ENCODE measurements at regions not wholly inside any gene's neighbourhood (a gene's known extent, or its start where the extent isn't known, plus 50 kb on each side); places are given as distances from the start of the nearest gene placed in this dataset.

- H3K9me3 ChIP-seq (ENCODE audit: control insufficient read depth in 2 of 2, insufficient read depth in 1 of 2, low read length in 1 of 2), result no peaks in the 10 kb centered on the region
- 50% methylated on average over 2 of the region's 2 CpGs for WGBS
- H3K27ac ChIP-seq (ENCODE audit: low read depth in 1 of 2, low read length in 1 of 2), result no peak overlapping the region
- H3K27me3 ChIP-seq (ENCODE audit: control insufficient read depth in 2 of 2, insufficient read depth in 1 of 2, low read length in 1 of 2), result no peaks in the 10 kb centered on the region
- H3K36me3 ChIP-seq (ENCODE audit: control insufficient read depth in 2 of 2, insufficient read depth in 2 of 2, low read length in 1 of 2), result no peaks in the 10 kb centered on the region
- H3K4me3 ChIP-seq (ENCODE audit: low read length in 2 of 2), result no peak overlapping the region
- DNase-seq (ENCODE audit: low read depth in 6 of 9, low spot score in 9 of 9), result no peak
- no peaks in the 10 kb centered on the region for H3K4me1 ChIP-seq (ENCODE audit: control insufficient read depth in 2 of 2, insufficient read depth in 2 of 2, low read length in 2 of 2)
Observed at GRCh38 chr11:21911061-21911460, 281.8 kb upstream of the ANO5 start.

GRCh38 chr11:21912285-21912684 is 280.6 kb upstream of the ANO5 start:
- Histone ChIP-seq H3K36me3 (ENCODE audit: control insufficient read depth in 2 of 2, insufficient read depth in 2 of 2, low read length in 1 of 2) (no peaks in the 10 kb centered on the region), H3K27me3 (ENCODE audit: control insufficient read depth in 2 of 2, insufficient read depth in 1 of 2, low read length in 1 of 2) (no peaks in the 10 kb centered on the region), H3K4me1 (ENCODE audit: control insufficient read depth in 2 of 2, insufficient read depth in 2 of 2, low read length in 2 of 2) (no peaks in the 10 kb centered on the region), H3K9me3 (ENCODE audit: control insufficient read depth in 2 of 2, insufficient read depth in 1 of 2, low read length in 1 of 2) (no peaks in the 10 kb centered on the region), H3K27ac (ENCODE audit: low read depth in 1 of 2, low read length in 1 of 2) (no peak overlapping the region), H3K4me3 (ENCODE audit: low read length in 2 of 2) (no peak overlapping the region)
- WGBS, result 88% methylated on average over 1 of the region's 1 CpG
- DNase-seq (ENCODE audit: low read depth in 6 of 9, low spot score in 9 of 9), result no peak

GRCh38 chr11:21921151-21921550 is 271.7 kb upstream of the ANO5 start:
- Histone ChIP-seq H3K4me1 (ENCODE audit: control insufficient read depth in 2 of 2, insufficient read depth in 2 of 2, low read length in 2 of 2) (no peaks in the 10 kb centered on the region), H3K27me3 (ENCODE audit: control insufficient read depth in 2 of 2, insufficient read depth in 1 of 2, low read length in 1 of 2) (no peaks in the 10 kb centered on the region), H3K27ac (ENCODE audit: low read depth in 1 of 2, low read length in 1 of 2) (no peak overlapping the region), H3K9me3 (ENCODE audit: control insufficient read depth in 2 of 2, insufficient read depth in 1 of 2, low read length in 1 of 2) (no peaks in the 10 kb centered on the region), H3K4me3 (ENCODE audit: low read length in 2 of 2) (no peak overlapping the region), H3K36me3 (ENCODE audit: control insufficient read depth in 2 of 2, insufficient read depth in 2 of 2, low read length in 1 of 2) (no peaks in the 10 kb centered on the region)
- DNase-seq (ENCODE audit: low read depth in 6 of 9, low spot score in 9 of 9), result no peak
- WGBS, result 98% methylated on average over 1 of the region's 1 CpG

GRCh38 chr11:21924262-21924661 is 268.6 kb upstream of the ANO5 start:
- Histone ChIP-seq H3K9me3 (ENCODE audit: control insufficient read depth in 2 of 2, insufficient read depth in 1 of 2, low read length in 1 of 2) (no peaks in the 10 kb centered on the region), H3K27ac (ENCODE audit: low read depth in 1 of 2, low read length in 1 of 2) (no peak overlapping the region), H3K4me1 (ENCODE audit: control insufficient read depth in 2 of 2, insufficient read depth in 2 of 2, low read length in 2 of 2) (no peaks in the 10 kb centered on the region), H3K36me3 (ENCODE audit: control insufficient read depth in 2 of 2, insufficient read depth in 2 of 2, low read length in 1 of 2) (no peaks in the 10 kb centered on the region), H3K4me3 (ENCODE audit: low read length in 2 of 2) (no peak overlapping the region), H3K27me3 (ENCODE audit: control insufficient read depth in 2 of 2, insufficient read depth in 1 of 2, low read length in 1 of 2) (no peaks in the 10 kb centered on the region)
- no peak for DNase-seq (ENCODE audit: low read depth in 6 of 9, low spot score in 9 of 9)
- WGBS, result 49% methylated on average over 1 of the region's 1 CpG

- H3K27ac ChIP-seq (ENCODE audit: low read depth in 1 of 2, low read length in 1 of 2), result no peak overlapping the region
- H3K4me3 ChIP-seq (ENCODE audit: low read length in 2 of 2), result no peak overlapping the region
- no peaks in the 10 kb centered on the region for H3K36me3 ChIP-seq (ENCODE audit: control insufficient read depth in 2 of 2, insufficient read depth in 2 of 2, low read length in 1 of 2)
- H3K27me3 ChIP-seq (ENCODE audit: control insufficient read depth in 2 of 2, insufficient read depth in 1 of 2, low read length in 1 of 2), result no peaks in the 10 kb centered on the region
- H3K9me3 ChIP-seq (ENCODE audit: control insufficient read depth in 2 of 2, insufficient read depth in 1 of 2, low read length in 1 of 2), result no peaks in the 10 kb centered on the region
- no peaks in the 10 kb centered on the region for H3K4me1 ChIP-seq (ENCODE audit: control insufficient read depth in 2 of 2, insufficient read depth in 2 of 2, low read length in 2 of 2)
- WGBS, result 66% methylated on average over 3 of the region's 3 CpGs
- no peak for DNase-seq (ENCODE audit: low read depth in 6 of 9, low spot score in 9 of 9)
Observed at GRCh38 chr11:21927628-21928027, 265.3 kb upstream of the ANO5 start.

- H3K27ac ChIP-seq (ENCODE audit: low read depth in 1 of 2, low read length in 1 of 2), result no peak overlapping the region
- no peak overlapping the region for H3K4me3 ChIP-seq (ENCODE audit: low read length in 2 of 2)
- no peaks in the 10 kb centered on the region for H3K27me3 ChIP-seq (ENCODE audit: control insufficient read depth in 2 of 2, insufficient read depth in 1 of 2, low read length in 1 of 2)
- no peaks in the 10 kb centered on the region for H3K36me3 ChIP-seq (ENCODE audit: control insufficient read depth in 2 of 2, insufficient read depth in 2 of 2, low read length in 1 of 2)
- no peaks in the 10 kb centered on the region for H3K9me3 ChIP-seq (ENCODE audit: control insufficient read depth in 2 of 2, insufficient read depth in 1 of 2, low read length in 1 of 2)
- no peaks in the 10 kb centered on the region for H3K4me1 ChIP-seq (ENCODE audit: control insufficient read depth in 2 of 2, insufficient read depth in 2 of 2, low read length in 2 of 2)
- no peak for DNase-seq (ENCODE audit: low read depth in 6 of 9, low spot score in 9 of 9)
- WGBS, result 92% methylated on average over 2 of the region's 2 CpGs
Observed at GRCh38 chr11:21928847-21929246, 264.0 kb upstream of the ANO5 start.

- Histone ChIP-seq H3K9me3 (ENCODE audit: control insufficient read depth in 2 of 2, insufficient read depth in 1 of 2, low read length in 1 of 2) (no peaks in the 10 kb centered on the region), H3K36me3 (ENCODE audit: control insufficient read depth in 2 of 2, insufficient read depth in 2 of 2, low read length in 1 of 2) (no peaks in the 10 kb centered on the region), H3K4me3 (ENCODE audit: low read length in 2 of 2) (no peak overlapping the region), H3K27me3 (ENCODE audit: control insufficient read depth in 2 of 2, insufficient read depth in 1 of 2, low read length in 1 of 2) (no peaks in the 10 kb centered on the region), H3K27ac (ENCODE audit: low read depth in 1 of 2, low read length in 1 of 2) (no peak overlapping the region), H3K4me1 (ENCODE audit: control insufficient read depth in 2 of 2, insufficient read depth in 2 of 2, low read length in 2 of 2) (no peaks in the 10 kb centered on the region)
- WGBS, result 90% methylated on average over 2 of the region's 2 CpGs
- DNase-seq (ENCODE audit: low read depth in 6 of 9, low spot score in 9 of 9), result no peak
Observed at GRCh38 chr11:21930408-21930807, 262.5 kb upstream of the ANO5 start.

GRCh38 chr11:21931436-21932101 is 261.3 kb upstream of the ANO5 start:
- DNase-seq (ENCODE audit: low read depth in 6 of 9, low spot score in 9 of 9), result no peak
- Histone ChIP-seq H3K27me3 (ENCODE audit: control insufficient read depth in 2 of 2, insufficient read depth in 1 of 2, low read length in 1 of 2) (no peaks in the 10 kb centered on the region), H3K4me1 (ENCODE audit: control insufficient read depth in 2 of 2, insufficient read depth in 2 of 2, low read length in 2 of 2) (no peaks in the 10 kb centered on the region), H3K9me3 (ENCODE audit: control insufficient read depth in 2 of 2, insufficient read depth in 1 of 2, low read length in 1 of 2) (no peaks in the 10 kb centered on the region), H3K36me3 (ENCODE audit: control insufficient read depth in 2 of 2, insufficient read depth in 2 of 2, low read length in 1 of 2) (no peaks in the 10 kb centered on the region), H3K27ac (ENCODE audit: low read depth in 1 of 2, low read length in 1 of 2) (no peak overlapping the region), H3K4me3 (ENCODE audit: low read length in 2 of 2) (no peak overlapping the region)
- WGBS, result 93% methylated on average over 11 of the region's 11 CpGs

- H3K27ac ChIP-seq (ENCODE audit: low read depth in 1 of 2, low read length in 1 of 2), result no peak overlapping the region
- no peaks in the 10 kb centered on the region for H3K36me3 ChIP-seq (ENCODE audit: control insufficient read depth in 2 of 2, insufficient read depth in 2 of 2, low read length in 1 of 2)
- H3K4me3 ChIP-seq (ENCODE audit: low read length in 2 of 2), result no peak overlapping the region
- DNase-seq (ENCODE audit: low read depth in 6 of 9, low spot score in 9 of 9), result no peak
- H3K27me3 ChIP-seq (ENCODE audit: control insufficient read depth in 2 of 2, insufficient read depth in 1 of 2, low read length in 1 of 2), result no peaks in the 10 kb centered on the region
- no peaks in the 10 kb centered on the region for H3K4me1 ChIP-seq (ENCODE audit: control insufficient read depth in 2 of 2, insufficient read depth in 2 of 2, low read length in 2 of 2)
- WGBS, result 65% methylated on average over 1 of the region's 1 CpG
- H3K9me3 ChIP-seq (ENCODE audit: control insufficient read depth in 2 of 2, insufficient read depth in 1 of 2, low read length in 1 of 2), result no peaks in the 10 kb centered on the region
Observed at GRCh38 chr11:21933095-21933494, 259.8 kb upstream of the ANO5 start.

- no peak overlapping the region for H3K27ac ChIP-seq (ENCODE audit: low read depth in 1 of 2, low read length in 1 of 2)
- H3K4me3 ChIP-seq (ENCODE audit: low read length in 2 of 2), result no peak overlapping the region
- no peaks in the 10 kb centered on the region for H3K9me3 ChIP-seq (ENCODE audit: control insufficient read depth in 2 of 2, insufficient read depth in 1 of 2, low read length in 1 of 2)
- 91% methylated on average over 4 of the region's 4 CpGs for WGBS
- H3K4me1 ChIP-seq (ENCODE audit: control insufficient read depth in 2 of 2, insufficient read depth in 2 of 2, low read length in 2 of 2), result no peaks in the 10 kb centered on the region
- DNase-seq (ENCODE audit: low read depth in 6 of 9, low spot score in 9 of 9), result no peak
- no peaks in the 10 kb centered on the region for H3K27me3 ChIP-seq (ENCODE audit: control insufficient read depth in 2 of 2, insufficient read depth in 1 of 2, low read length in 1 of 2)
- H3K36me3 ChIP-seq (ENCODE audit: control insufficient read depth in 2 of 2, insufficient read depth in 2 of 2, low read length in 1 of 2), result no peaks in the 10 kb centered on the region
Observed at GRCh38 chr11:21944577-21944976, 248.3 kb upstream of the ANO5 start.
